ENCODE measurements at regions not wholly inside any gene's neighbourhood (a gene's known extent, or its start where the extent isn't known, plus 50 kb on each side); places are given as distances from the start of the nearest gene placed in this dataset.

DNA sequence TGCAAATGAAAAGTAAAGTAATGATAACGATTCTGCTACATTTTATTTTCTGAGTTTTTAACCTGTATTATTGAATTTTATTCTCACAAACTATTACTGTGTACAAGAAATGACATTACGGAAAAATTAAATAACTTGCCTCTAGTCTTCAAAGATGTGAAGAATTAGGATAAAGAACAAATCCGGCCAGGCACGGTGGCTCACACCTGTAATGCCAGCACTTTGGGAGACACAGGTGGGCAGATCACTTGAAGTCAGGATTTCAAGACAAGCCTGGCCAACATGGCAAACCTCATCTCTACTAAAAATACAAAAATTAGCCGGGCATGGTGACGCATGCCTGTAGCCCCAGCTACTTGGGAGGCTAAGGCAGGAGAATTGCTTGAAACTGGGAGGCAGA is 1584.4 kb upstream of the SEL1L start:
- H3K27me3 Mint-ChIP-seq: no peaks in the 10 kb centered on the region
- H3K4me1 Mint-ChIP-seq (ENCODE audit: low read depth): no peaks in the 10 kb centered on the region
- intact Hi-C loops (cut with micrococcal nuclease): no loop called here

DNA sequence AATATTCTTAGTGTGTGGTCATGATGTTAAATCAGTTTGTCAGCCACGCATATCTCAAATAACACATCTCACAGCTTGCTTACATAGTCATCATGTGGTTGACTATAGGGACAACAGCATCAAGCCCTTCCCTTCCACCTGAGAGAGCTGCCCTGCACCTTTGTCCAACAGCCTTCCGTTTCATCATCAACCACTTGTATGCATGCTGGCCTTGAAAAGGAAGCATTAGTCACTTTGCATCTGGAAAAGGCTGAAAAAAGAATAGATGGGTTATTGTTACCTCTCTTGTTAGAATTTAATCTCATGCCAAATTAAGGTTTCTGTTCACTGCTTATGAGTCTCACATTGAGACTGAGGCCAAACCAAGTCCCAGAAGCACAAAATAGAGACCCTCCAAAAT is 1586.5 kb upstream of the SEL1L start:
- no peaks in the 10 kb centered on the region for H3K27me3 Mint-ChIP-seq
- no peaks in the 10 kb centered on the region for H3K36me3 Mint-ChIP-seq (ENCODE audit: low read depth)
- H3K27ac Mint-ChIP-seq: no peak overlapping the region
- intact Hi-C loops (cut with micrococcal nuclease): no loop called here
- H3K9me3 Mint-ChIP-seq: no peaks in the 10 kb centered on the region
- peaks cover 7% of the 10 kb centered on the region for H3K4me1 Mint-ChIP-seq (ENCODE audit: low read depth)
- no peak overlapping the region for H3K4me3 Mint-ChIP-seq

More for the DNA sequence above, 1584.4 kb upstream of the SEL1L start:
- Mint-ChIP-seq H3K4me3 (no peak overlapping the region), H3K9me3 (no peaks in the 10 kb centered on the region), H3K36me3 (ENCODE audit: low read depth) (no peaks in the 10 kb centered on the region), H3K27ac (no peak overlapping the region)

DNA sequence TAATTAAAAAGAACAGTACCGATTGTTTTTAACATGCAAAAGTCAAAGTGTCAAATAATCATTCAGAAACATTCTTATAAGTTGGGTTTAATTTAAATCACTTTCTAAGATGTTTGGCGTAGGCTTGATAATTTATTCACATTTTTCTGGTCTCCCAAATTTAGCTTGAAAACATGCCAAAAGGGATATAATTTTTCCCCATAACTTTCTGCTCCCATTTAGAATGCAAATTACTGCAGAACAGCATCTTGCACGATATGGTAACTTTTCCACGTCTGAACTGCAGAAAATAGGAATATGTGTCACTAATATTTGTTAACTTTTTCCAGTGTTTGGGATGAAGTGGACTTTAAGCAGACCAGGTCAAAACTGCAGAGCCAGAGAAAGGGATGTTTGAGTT is 1592.4 kb upstream of the SEL1L start:
- peaks cover 7% of the 10 kb centered on the region for H3K4me1 Mint-ChIP-seq (ENCODE audit: low read depth)
- no peak overlapping the region for H3K27ac Mint-ChIP-seq
- H3K36me3 Mint-ChIP-seq (ENCODE audit: low read depth): no peaks in the 10 kb centered on the region
- H3K9me3 Mint-ChIP-seq: no peaks in the 10 kb centered on the region
- intact Hi-C loops (cut with micrococcal nuclease): no loop called here
- no peak overlapping the region for H3K4me3 Mint-ChIP-seq
- no peaks in the 10 kb centered on the region for H3K27me3 Mint-ChIP-seq

DNA sequence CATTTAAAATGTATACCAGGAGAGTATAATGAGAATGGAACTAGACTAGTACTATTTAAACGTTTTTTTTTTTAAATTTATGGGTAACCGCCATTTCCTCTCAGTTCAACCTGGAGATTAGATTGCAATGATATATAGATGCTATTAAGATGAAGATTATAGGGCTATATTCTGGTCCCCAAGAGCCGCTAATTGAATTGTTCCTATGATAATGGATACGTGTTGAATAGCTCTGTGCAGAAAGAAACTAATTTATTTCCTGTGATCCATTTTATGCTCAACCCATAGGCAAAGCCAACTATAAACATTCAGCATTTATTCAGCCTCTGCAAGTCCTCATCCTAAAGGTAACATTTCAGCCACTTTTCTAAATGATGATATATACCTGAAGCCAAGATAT is 1595.1 kb upstream of the SEL1L start:
- no peak overlapping the region for H3K4me3 Mint-ChIP-seq
- intact Hi-C loops (cut with micrococcal nuclease): no loop called here
- H3K27ac Mint-ChIP-seq: no peak overlapping the region
- H3K4me1 Mint-ChIP-seq (ENCODE audit: low read depth): peaks cover 7% of the 10 kb centered on the region
- no peaks in the 10 kb centered on the region for H3K9me3 Mint-ChIP-seq
- H3K27me3 Mint-ChIP-seq: no peaks in the 10 kb centered on the region
- no peaks in the 10 kb centered on the region for H3K36me3 Mint-ChIP-seq (ENCODE audit: low read depth)

DNA sequence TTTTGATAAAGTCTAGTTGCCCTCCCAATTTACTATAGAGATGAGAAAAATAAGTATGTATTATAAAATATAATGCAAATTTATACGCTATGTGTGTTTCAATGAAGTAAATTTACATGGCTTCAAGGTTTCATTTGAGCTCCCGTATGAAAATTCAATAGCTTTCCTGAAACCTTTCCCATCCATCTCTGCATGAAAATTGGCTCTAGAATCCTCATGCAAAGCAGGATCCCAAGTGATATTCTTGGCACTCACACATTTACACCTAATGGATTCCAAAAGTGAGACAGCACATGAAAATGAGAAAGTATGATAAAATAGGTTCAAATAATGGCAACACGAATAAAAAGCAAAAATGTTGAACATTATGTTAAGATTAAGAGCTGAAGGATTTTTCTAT is 1595.8 kb upstream of the SEL1L start:
- peaks cover 7% of the 10 kb centered on the region for H3K4me1 Mint-ChIP-seq (ENCODE audit: low read depth)
- H3K27ac Mint-ChIP-seq: no peak overlapping the region
- H3K4me3 Mint-ChIP-seq: no peak overlapping the region
- no peaks in the 10 kb centered on the region for H3K36me3 Mint-ChIP-seq (ENCODE audit: low read depth)
- no peaks in the 10 kb centered on the region for H3K9me3 Mint-ChIP-seq
- H3K27me3 Mint-ChIP-seq: no peaks in the 10 kb centered on the region
- intact Hi-C loops (cut with micrococcal nuclease): no loop called here

DNA sequence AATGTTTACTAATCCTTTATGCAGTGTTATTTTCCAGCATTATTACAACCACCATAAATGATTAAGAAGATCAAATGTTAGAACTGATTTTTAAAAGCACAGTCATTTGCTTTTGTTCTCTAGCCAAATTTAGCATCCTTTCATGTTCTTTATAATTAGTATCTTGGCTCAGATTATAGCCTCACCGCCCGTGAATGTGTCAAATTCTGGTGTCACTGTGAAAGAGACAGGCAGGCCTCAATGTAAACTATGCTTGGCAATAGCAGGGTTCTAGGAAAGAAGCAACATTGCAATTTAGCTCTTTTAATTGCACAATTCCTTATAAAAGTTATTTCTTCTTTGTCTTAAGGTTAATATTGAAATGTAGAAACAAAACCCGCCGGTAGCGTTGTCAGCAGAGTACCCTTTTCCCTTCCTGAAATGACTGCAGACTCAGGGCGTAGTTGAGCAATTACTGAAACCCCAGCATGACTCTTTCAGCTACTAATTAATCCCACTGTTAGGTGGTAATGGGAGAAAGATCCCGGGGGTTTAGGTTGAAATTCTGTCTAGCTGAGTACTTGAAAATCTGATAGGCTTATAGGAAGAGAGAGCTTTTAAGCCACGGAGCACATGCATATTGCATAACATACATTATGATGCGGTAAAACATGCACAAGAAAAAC is 1600.5 kb upstream of the SEL1L start:
- H3K36me3 Mint-ChIP-seq (ENCODE audit: low read depth): no peaks in the 10 kb centered on the region
- no peaks in the 10 kb centered on the region for H3K9me3 Mint-ChIP-seq
- no peak overlapping the region for H3K27ac Mint-ChIP-seq
- H3K4me3 Mint-ChIP-seq: no peak overlapping the region
- intact Hi-C loops (cut with micrococcal nuclease): no loop called here
- H3K4me1 Mint-ChIP-seq (ENCODE audit: low read depth): no peaks in the 10 kb centered on the region
- no peaks in the 10 kb centered on the region for H3K27me3 Mint-ChIP-seq

DNA sequence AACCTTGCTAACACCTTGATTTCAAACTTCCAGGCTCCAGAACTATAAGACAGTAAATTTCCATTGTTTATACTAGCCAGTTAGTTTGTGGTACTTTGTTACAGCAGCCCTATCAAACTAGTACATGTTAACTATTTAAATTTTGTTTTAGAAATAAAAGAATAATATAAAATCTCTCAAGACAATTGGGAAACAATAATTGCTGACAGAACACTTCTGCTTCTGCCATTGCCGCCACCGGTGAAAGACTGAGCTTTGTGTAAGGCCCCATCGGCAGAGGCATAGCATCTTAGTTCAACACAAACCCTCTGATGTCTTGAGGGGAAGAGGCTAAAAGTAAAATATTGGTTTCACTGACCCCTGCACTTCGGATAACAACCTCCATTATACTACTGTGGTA is 1607.1 kb upstream of the SEL1L start:
- Mint-ChIP-seq H3K27me3 (no peaks in the 10 kb centered on the region), H3K9me3 (peaks cover 16% of the 10 kb centered on the region), H3K4me3 (no peak overlapping the region), H3K4me1 (ENCODE audit: low read depth) (no peaks in the 10 kb centered on the region), H3K27ac (no peak overlapping the region), H3K36me3 (ENCODE audit: low read depth) (no peaks in the 10 kb centered on the region)
- intact Hi-C loops (cut with micrococcal nuclease): no loop called here

DNA sequence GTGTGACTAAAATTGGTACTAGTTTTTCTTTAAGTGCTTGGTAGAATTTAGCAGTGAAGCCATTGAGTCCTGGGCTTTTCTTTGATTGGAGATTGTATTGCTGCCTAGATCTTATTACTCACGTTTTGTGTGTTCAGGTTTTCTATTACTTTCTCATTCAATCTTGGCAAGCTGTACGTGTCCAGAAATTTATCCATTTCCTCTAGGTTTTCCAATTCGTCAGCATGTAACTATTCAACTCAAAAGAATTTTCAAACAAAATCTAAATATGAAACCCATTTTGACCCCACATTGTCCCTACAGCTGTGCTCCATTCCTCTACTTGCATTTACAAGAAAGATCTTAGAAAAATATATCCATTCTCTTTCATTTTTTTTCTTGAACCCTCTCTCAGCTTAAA is 1613.4 kb upstream of the SEL1L start:
- H3K27ac Mint-ChIP-seq: no peak overlapping the region

DNA sequence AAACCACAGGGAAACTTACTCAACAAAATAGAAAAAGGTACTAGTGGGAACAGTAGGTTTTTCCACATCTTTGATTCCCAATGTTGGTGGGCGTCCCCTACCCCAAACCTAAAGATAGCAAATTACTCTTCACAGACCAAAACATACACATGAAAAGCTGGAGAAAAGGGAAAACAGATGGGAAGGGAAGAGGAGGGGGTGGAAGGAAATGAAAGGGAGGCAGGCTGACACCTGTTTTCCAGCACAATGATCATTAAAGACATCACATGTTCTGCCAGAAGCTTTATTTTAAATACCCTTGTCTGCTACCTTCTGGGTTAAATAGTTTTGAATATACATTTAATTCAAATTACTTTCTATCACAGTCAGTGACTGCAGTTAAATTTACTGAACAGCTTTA is 1617.9 kb upstream of the SEL1L start:
- Mint-ChIP-seq H3K4me1 (ENCODE audit: low read depth) (no peaks in the 10 kb centered on the region), H3K27me3 (no peaks in the 10 kb centered on the region), H3K27ac (no peak overlapping the region), H3K36me3 (ENCODE audit: low read depth) (no peaks in the 10 kb centered on the region), H3K4me3 (no peak overlapping the region), H3K9me3 (peaks cover 21% of the 10 kb centered on the region)
- intact Hi-C loops (cut with micrococcal nuclease): no loop called here

More for the DNA sequence above, 1613.4 kb upstream of the SEL1L start:
- intact Hi-C loops (cut with micrococcal nuclease): no loop called here
- no peaks in the 10 kb centered on the region for H3K36me3 Mint-ChIP-seq (ENCODE audit: low read depth)
- H3K9me3 Mint-ChIP-seq: peaks cover 37% of the 10 kb centered on the region
- H3K4me1 Mint-ChIP-seq (ENCODE audit: low read depth): no peaks in the 10 kb centered on the region
- H3K27me3 Mint-ChIP-seq: no peaks in the 10 kb centered on the region
- H3K4me3 Mint-ChIP-seq: no peak overlapping the region

DNA sequence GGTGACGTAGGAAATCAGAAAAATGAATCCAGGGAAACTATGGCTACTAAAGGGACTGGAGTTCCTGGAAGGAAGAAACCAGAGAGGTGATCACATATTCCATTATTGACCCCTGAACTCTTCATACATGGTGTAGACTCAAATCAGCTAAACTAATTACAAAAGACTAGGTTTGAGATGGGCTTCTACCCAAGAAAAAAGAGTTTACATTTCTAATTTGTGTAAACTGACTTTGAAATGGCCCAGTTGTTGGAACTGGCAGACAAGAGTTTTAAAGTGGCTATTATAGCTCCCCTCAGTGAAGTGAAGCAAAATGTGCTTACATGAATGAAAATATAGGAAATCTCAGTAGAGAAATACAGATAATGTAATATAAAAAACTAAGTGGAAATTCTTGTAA is 1619.4 kb upstream of the SEL1L start:
- no peak overlapping the region for H3K4me3 Mint-ChIP-seq
- H3K27ac Mint-ChIP-seq: no peak overlapping the region
- H3K36me3 Mint-ChIP-seq (ENCODE audit: low read depth): no peaks in the 10 kb centered on the region
- intact Hi-C loops (cut with micrococcal nuclease): no loop called here
- H3K9me3 Mint-ChIP-seq: peaks cover 18% of the 10 kb centered on the region
- H3K27me3 Mint-ChIP-seq: no peaks in the 10 kb centered on the region
- H3K4me1 Mint-ChIP-seq (ENCODE audit: low read depth): no peaks in the 10 kb centered on the region

DNA sequence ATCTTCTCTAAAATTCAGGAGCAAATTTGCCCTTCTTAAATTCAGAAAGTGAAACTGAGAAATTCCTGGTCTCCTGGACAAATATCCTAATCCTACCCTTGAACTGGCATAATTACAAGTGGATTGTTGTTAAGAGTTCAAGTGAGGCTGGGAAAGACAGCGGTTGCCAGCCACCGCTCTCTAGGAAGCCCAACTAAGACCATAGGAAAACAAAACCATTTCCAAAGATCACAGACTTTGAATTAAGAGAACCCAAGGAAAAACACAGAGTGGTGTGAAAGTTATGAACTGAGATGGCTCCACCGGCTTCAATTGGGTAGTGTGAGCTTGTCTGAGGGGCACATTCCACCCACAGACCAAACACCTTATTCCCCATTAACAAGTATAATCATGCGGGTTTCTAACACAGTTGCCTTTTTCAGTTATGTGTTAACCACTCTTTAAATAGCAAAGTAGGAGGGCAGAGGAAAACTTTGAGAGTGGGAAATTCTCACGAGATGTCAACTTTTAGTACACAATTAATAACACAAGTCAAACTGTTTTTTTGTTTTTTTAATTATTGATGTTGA is 1628.8 kb upstream of the SEL1L start:
- Mint-ChIP-seq H3K4me1 (ENCODE audit: low read depth) (no peaks in the 10 kb centered on the region), H3K9me3 (no peaks in the 10 kb centered on the region), H3K27me3 (no peaks in the 10 kb centered on the region), H3K36me3 (ENCODE audit: low read depth) (no peaks in the 10 kb centered on the region), H3K27ac (no peak overlapping the region), H3K4me3 (no peak overlapping the region)
- intact Hi-C loops (cut with micrococcal nuclease): no loop called here

DNA sequence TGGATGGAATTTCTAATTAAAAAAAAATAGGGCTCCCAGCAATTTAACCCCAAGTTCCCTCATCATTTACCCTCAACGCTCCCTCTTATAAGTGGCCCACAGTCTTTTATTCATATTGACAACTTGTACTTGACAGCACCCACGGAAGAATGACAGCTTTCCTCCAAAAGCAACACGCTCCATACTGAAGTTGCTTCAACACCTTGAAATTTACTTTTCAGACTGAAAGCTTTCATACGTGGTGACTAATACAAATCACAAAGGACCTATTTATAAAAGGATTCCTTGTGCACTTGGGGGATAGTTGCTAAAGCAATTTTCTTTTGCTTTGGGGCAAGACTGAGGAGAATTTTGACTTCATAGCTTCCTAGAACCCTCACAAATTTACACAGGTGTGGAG is 1629.4 kb upstream of the SEL1L start:
- H3K4me3 Mint-ChIP-seq: no peak overlapping the region
- H3K36me3 Mint-ChIP-seq (ENCODE audit: low read depth): no peaks in the 10 kb centered on the region
- no peak overlapping the region for H3K27ac Mint-ChIP-seq
- H3K9me3 Mint-ChIP-seq: no peaks in the 10 kb centered on the region
- no peaks in the 10 kb centered on the region for H3K4me1 Mint-ChIP-seq (ENCODE audit: low read depth)
- H3K27me3 Mint-ChIP-seq: no peaks in the 10 kb centered on the region
- intact Hi-C loops (cut with micrococcal nuclease): no loop called here

DNA sequence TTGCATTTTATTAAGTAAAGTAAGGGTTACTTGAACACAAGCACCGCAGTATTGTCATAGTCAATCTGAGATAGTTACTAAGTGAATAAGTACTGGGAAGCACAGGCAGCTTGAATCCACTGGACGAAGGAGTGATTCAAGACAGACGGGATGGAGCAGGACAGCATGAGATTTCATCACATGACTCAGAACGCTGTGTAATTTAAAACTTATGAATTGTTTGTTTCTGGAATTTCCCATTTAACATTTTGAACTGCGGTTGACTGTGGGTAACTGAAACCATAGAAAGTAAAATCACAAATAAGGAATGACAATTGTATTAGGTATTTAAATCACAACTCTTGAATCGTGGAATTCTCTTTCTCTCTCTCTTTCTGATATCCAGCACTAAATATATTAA is 1630.4 kb upstream of the SEL1L start:
- H3K9me3 Mint-ChIP-seq: no peaks in the 10 kb centered on the region
- no peaks in the 10 kb centered on the region for H3K27me3 Mint-ChIP-seq
- intact Hi-C loops (cut with micrococcal nuclease): no loop called here
- H3K36me3 Mint-ChIP-seq (ENCODE audit: low read depth): no peaks in the 10 kb centered on the region
- H3K4me3 Mint-ChIP-seq: no peak overlapping the region
- no peaks in the 10 kb centered on the region for H3K4me1 Mint-ChIP-seq (ENCODE audit: low read depth)
- H3K27ac Mint-ChIP-seq: no peak overlapping the region

DNA sequence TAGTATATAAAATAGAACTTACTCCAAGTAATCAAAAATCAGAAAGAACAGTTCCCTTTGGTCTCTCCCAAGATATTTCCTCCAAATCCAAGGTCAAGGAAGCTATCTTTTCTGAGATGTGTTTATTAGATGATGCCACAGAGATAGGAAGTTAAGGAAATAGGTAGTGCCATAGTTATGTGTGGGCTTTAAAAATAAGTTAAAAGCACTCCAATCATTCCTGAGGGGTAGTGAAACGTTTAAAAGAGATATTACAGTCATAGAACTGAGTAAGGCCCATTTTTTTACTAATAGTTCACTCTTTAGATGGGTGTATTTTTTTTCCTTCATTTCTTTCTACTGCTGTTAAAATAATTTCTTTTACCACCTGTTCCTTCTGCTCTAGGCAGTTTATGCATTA is 1630.9 kb upstream of the SEL1L start:
- no peaks in the 10 kb centered on the region for H3K27me3 Mint-ChIP-seq
- no peaks in the 10 kb centered on the region for H3K36me3 Mint-ChIP-seq (ENCODE audit: low read depth)
- H3K27ac Mint-ChIP-seq: no peak overlapping the region
- H3K4me1 Mint-ChIP-seq (ENCODE audit: low read depth): no peaks in the 10 kb centered on the region
- intact Hi-C loops (cut with micrococcal nuclease): no loop called here
- H3K4me3 Mint-ChIP-seq: no peak overlapping the region
- H3K9me3 Mint-ChIP-seq: no peaks in the 10 kb centered on the region

DNA sequence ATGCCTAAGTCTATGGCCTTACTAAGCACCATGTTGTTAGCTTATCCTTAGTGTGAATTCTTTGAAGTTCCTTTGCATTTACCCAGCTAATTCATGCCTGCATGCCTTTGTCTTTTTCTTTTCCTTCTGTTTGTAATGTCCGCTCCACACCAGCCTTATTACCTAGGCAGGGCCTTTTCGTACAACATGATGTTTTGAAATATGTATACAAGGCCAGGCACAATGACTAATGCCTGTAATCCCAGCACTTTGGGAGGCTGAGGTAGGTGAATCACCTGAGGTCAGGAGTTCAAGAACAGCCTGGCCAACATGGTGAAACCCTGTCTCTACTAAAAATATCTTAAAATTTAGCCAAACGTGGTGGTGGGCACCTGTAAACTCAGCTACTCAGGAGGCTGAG is 1636.5 kb upstream of the SEL1L start:
- Mint-ChIP-seq H3K27me3 (no peaks in the 10 kb centered on the region), H3K36me3 (ENCODE audit: low read depth) (no peaks in the 10 kb centered on the region)
- intact Hi-C loops (cut with micrococcal nuclease): no loop called here

More for the DNA sequence above, 1636.5 kb upstream of the SEL1L start:
- H3K4me3 Mint-ChIP-seq: no peak overlapping the region
- no peak overlapping the region for H3K27ac Mint-ChIP-seq
- H3K4me1 Mint-ChIP-seq (ENCODE audit: low read depth): no peaks in the 10 kb centered on the region
- H3K9me3 Mint-ChIP-seq: peaks cover 35% of the 10 kb centered on the region
